H1 (cell line): ENCODE measurements at regions not wholly inside any gene's neighbourhood (a gene's known extent, or its start where the extent isn't known, plus 50 kb on each side); places are given as distances from the start of the nearest gene placed in this dataset.

Source experiments
- CREB1 ChIP-seq: IDR thresholded peaks from 2 replicates; pipeline ENCODE4 v1.6.1; 2012; ENCODE audit warnings: inconsistent platforms
- EP300 ChIP-seq, 2 experiments: IDR thresholded peaks; 1 replicate in 1 of 2; 2 replicates in 1 of 2; pipeline ENCODE4 v1.6.1; 2011 to 2012; ENCODE audit warnings: low read depth in 2 of 2, low read length in 2 of 2, mild to moderate bottlenecking in 2 of 2, borderline replicate concordance in 1 of 2, inconsistent platforms in 1 of 2, moderate library complexity in 1 of 2
- KDM5A ChIP-seq: fragments of 200-600 bp; IDR thresholded peaks from 2 replicates; pipeline ENCODE4 v1.7.1; 2012; ENCODE audit warnings: mild to moderate bottlenecking, low read length, inconsistent platforms, mixed read lengths
- POLR2AphosphoS5 ChIP-seq: IDR thresholded peaks from 2 replicates; pipeline ENCODE4 v1.6.1; 2011; ENCODE audit warnings: low read depth, low read length

GRCh38 chr16:6114691-6115090 is 1017.1 kb upstream of the EEF2KMT start (continued):
- TF ChIP-seq EP300 (IDR thresholded peaks at IDR 0.05; ENCODE audit: borderline replicate concordance in 1 of 2, low read depth in 2 of 2, low read length in 2 of 2) (no peak), KDM5A (no peak), POLR2AphosphoS5 (no peak), CREB1 (no peak)
